Renal cortex interstitium (tissue), 11 donors: ENCODE measurements at regions not wholly inside any gene's neighbourhood (a gene's known extent, or its start where the extent isn't known, plus 50 kb on each side); places are given as distances from the start of the nearest gene placed in this dataset.

Source experiments
- DNase-seq, 11 donors: peaks; one replicate each; pipeline ENCODE4 v3.0.0-alpha.2; 2013; ENCODE audit warnings: low read depth in 9 of 11, low spot score in 4 of 11; ENCODE audit errors: extremely low read depth in 1 of 11

DNA sequence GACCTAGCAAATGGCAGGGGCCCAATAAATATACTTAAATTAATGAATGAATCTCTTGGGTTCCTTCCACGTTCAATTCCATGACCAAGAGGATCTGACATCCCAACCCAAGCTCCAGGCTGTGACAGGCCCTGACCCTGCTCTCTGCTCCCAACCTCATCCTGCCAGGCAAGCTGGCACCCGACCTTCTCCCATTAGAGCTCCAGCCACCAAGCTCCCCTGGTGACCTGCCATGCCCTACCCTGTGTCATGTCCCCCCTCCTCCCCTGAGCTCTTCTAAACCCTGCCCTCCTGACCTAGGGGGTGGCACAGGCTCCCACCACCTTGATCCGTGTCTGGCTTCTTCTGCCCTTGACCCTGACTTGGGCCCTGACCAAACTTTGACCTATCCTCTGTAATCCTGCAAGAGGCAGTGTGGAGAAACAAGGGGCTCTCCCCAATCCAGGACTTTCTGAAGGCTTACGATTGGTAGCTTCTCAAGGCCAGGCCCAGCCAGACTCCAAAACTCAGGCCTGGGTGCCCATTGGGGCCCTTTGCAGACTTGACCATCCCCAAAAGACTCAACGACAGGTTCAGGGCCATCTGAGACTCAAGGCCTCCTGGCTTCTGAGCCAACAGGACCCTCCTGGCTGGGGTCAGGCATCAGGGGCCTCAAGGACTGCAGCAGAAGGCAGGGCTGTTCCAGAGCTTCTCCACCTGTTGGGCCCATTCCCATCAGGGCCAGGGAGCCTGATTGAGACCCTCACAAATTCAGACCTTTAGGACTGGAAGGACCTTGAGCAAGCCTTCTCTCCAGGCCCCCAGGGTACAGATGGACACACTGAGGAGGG is 249.0 kb downstream of the PTPRU start:
- no peak for DNase-seq

DNA sequence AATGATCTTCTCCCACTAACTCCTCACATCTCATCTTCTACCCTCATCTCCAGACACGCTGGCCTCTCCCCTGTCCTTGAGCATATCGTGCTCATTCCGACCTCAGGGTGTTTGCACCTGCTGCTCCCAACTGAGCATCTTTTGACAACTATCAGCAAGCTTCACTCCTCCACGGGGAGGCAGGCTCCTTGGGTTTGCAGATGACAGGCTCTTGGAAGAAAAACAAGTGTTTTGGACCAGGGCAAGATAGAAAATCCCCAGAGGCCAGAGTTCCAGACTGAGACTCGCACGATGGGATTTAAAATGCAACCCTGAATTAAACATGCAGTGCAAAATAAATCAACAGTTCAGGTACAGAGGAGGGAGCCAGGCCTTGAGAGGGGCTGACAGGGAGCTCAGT is 246.7 kb downstream of the PTPRU start:
- DNase-seq, result no peak

DNA sequence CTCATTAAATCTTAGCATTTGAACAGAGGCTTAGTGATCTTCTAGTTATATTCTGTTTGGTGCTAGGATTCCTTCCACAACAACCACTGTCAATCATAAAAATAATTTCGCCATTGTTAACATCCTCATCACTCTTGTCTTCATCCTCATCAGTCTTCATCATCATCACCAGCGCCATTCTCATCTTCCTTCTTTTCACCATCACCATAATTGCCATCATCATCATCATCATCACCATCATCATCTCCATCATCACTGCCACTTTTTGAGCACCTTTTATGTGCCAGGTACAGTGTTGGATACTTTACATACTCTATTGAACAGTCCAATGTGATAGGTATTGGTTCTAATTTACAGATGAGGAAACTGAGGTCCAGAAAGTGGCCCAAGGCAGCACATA is 245.7 kb downstream of the PTPRU start:
- no peak for DNase-seq

DNA sequence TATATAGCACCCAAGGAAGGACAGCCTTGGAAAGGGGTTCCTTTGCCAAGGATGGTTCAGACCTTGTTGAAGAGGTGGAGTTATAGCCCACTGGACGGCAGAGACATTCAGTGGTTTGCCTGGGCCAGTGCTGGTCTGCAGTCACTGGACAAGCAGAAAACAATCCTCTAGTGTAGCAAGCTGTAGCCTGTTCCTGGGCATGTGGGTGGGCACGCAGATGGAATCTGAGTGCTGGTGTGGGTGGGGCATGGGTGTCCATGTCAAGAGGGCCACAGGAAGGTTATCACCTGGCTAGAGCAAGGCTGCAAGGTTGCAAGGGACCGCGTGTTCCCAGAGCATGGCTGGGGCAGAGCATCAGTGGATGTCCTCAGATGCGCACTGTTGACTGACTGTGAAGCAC is 244.7 kb downstream of the PTPRU start:
- DNase-seq, result no peak

DNA sequence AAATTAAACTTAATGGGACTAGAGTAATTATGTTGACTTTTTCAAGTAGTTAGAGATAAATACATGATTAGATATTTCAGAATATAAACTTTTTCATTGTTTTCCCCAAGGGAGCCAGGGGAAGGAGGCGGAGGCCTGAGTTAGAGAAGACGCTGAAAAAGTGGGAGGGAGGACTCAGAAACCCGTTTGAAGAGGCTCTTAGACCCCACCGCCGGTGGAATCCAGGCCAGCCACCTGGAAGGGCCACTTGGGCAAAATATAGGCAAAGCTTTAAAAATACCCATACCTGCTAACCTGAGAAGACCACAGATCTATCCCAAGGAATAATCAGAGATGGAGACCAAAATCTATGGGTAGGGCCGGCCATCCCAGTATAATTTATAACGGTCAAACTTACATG is 242.6 kb downstream of the PTPRU start:
- no peak for DNase-seq

DNA sequence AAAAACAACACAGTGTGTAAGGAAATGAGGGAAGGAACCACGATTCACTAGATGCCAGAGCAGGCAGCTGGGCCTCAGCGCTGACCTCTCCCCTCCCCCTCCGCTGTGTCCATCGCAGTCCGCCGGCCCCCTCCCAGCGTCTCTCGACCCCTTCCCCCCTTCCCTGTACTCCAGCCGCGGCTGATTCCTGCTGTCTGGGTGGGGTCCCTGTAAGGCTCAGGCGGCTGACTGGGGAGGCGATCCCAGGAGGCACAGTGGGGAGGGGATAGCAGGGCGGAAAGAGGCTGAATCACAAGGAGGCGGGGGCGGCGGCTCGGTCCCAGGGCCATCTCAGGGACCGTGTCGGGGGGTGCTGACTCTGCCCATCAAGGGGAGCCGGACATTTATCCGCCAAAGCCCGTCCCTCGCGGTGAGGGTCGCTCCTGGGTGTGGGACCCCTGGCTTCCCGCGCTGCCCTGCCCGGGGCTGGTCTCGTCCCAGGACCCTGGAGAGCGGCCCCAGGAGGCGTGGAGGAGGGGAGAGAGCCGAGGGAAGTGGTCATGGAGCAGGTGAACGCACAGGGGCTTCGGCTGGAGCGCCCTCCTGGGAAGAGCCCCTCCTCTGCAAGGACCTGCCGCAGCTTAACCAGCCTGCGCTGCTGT is 241.9 kb downstream of the PTPRU start:
- peak in 4 of 11 donors; percentile 4 to 17 (median 10) for DNase-seq

DNA sequence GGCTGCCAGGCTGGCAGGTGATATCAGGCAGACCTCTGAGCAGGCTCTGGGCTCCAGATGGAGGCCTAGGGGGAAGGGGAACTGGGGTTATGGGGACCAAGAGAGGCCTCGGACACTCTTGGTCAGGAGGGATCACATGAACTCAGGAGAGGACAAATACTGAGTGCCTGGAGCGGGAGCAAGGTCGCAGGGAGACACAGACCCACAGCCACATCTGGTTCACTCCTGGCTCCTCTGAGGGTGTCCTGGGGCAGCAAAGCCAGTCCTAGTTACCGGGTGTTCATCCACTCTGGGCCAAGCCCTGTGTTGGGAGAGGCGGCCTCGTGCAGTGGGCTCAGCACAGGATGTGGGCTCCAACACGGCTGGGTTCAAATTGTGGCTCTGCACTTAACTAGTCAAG is 239.0 kb downstream of the PTPRU start:
- DNase-seq, result no peak

DNA sequence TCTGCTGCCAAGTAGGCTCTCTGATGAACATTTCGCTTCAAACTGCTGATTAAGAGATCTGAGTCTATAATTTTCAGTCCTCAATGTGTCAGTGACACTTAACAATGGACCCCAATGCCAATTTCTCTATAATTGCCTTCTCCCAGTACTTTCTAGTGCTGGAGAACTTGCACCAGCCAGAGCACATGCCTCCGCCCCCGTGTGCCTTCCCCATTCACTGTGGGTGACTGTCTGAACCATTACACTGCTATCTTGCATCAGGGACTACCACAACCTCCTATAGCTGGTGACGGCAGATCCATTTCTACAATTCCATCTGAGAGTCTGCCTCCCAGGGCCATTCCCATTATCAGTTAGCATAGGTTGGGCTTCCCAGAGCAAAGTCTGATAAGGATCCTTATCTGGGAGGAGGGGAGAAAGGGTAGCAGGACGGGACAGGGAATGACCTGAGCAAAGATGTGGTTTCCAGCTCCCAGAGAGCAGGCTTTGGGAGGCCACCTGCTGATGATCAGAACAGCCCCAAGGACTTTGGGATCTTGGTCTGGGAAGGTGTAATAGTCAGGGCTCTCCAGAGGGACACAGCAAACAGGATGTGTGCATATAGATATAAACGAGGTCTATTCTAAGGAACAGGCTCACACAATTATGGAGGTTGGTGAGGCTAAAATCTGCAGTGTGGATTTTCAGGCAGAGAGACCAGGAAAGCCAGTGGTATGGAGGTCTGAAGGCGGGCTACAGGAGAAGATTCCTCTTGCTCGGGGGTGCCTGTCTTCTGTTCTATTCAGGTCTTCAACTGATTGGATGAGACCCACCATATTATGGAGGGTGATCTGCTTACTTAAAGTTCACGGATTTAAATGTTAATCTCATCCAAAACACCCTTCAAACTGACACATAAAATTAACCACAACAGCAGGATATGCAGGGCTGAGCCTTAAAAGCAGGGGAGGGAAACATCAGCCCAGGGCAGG is 238.2 kb downstream of the PTPRU start:
- no peak for DNase-seq

DNA sequence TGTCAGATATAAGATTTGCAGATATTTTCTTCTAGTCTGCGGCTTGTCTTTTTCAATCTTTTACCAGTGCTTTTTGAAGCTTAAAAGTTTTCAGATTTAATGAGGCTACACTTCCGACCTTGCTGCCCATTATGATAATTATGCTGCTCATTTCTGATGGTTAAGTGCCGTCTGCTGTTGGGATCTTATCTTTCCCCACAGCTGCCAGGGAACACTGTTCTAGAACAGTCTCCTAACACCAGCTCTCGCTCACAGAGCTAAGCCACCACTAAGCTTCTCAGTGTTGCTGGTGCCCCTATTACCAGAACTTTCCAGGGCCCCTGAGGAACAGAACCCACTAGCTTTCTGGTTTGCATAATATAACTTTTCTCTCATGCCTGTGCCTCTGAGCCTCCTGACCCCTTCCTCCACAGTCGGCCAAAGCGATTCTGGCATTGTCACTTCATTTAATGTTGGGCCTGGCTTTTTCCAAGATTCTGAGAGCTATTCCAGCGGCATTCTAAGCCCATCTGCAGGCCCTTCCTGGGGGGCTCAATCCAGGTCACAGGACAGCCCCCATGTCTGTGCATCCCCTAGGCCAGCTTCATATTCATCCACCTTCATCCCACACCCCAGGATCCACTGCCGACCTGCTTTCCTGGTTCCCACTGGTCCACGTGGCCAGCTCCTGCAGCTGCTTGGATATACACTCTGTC is 237.0 kb downstream of the PTPRU start:
- DNase-seq, result no peak

DNA sequence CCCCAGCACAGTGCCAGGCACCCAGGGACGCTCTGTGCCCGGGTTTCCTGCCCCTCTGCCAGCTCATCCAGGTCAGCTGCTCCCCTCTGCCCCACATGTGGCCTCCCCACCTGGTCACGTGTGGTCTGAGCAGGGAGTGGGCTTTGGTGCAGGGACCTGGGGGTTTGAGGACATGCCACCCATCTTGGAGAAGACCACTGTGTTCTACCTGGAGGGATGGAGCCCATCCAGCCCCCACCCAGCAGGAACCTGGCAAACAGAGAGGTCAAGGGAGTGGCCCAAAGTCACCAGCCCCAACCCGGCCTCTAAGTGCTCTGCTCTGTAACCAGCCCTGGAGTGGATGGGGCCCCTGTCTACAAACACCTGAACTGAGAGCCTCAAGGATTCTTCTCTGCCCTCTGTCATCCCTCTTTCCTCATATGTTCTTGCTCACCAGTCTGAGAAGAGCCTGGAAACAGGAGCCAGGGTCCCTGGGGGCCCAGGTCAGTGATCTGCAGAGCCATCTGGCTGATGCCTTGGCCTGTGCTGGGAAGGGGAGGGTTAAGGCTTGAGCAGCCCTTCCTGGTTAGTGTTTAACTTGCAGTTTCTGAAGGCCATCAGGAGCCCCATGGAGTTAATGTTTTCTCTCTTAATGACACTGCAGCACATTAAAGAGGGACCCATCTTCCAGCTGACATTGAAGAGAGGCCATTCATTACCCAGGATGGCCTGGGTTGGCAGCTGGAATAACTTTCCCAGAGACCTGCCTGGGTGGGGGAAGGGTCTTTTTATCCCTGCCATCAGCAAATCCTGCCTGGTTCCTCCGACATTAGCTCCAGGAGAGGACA is 235.4 kb downstream of the PTPRU start:
- peak in 7 of 11 donors; percentile 20 to 61 (median 24) for DNase-seq

DNA sequence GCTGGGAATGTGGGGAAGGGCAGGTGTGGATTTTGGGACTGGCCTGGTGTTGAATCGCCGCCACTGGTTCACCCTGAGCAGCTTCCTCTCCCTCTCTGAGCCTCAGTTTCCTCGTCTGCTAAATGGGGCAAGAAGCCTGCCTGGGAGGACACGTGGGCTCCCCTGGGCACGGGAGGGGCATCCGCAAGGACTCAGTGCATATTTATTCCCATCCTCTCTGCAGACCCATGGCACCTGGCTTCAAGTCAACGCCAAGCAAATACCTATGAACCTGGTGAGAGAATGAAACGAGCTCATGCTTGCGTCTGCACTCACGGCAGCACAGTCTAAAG is 234.4 kb downstream of the PTPRU start:
- no peak for DNase-seq

DNA sequence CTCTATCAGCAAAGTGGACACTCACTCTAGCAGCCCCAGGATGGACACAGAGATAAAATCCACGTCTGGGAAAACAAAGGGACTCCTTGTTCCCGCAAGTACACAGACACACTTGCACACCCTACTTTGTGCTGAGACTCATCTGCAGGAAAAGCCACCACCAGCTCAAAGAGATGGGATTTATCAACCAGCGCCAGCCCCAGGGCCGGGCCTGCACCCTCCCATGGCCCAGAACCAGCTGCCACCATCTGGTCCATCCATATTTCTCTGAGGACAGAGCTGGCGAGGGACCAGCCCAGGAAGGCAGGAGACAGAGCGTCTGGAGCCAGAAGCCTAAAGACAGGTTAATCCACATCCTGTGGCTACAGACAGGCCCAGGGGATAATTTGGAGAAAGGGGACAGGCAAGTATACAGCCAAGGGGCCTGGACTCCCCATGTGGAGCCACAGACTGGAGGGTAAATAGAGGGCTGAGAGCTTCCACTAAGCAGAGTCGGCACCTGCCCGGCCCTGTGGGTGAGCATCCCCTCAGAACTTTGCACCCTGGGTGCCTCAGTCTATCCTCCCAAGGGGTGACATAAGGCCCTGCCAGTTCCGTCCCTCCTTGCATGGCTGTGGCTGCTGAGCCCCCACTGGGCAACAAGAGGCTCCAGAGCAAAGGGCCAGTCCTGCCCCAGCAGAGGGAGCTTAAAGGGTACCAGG is 233.9 kb downstream of the PTPRU start:
- no peak for DNase-seq

DNA sequence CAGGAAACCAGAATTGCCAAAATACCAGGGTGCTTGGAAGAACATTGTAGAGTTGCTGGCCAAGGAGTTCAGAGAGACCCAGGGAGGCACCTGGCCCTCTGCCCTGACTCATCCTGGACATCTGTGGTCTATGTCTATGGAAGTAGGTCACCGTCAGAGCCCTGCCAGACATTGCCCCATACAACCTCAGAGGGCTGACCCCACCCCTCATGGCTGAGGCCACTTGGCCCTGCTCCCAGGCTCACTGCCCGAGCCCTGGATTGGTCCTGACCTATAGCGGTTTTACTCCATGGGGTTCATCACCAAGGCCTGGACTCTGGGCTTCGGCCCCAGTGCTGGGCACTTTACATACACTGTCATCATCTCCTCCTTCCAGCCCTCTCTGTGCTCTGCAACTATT is 233.1 kb downstream of the PTPRU start:
- DNase-seq, result no peak

DNA sequence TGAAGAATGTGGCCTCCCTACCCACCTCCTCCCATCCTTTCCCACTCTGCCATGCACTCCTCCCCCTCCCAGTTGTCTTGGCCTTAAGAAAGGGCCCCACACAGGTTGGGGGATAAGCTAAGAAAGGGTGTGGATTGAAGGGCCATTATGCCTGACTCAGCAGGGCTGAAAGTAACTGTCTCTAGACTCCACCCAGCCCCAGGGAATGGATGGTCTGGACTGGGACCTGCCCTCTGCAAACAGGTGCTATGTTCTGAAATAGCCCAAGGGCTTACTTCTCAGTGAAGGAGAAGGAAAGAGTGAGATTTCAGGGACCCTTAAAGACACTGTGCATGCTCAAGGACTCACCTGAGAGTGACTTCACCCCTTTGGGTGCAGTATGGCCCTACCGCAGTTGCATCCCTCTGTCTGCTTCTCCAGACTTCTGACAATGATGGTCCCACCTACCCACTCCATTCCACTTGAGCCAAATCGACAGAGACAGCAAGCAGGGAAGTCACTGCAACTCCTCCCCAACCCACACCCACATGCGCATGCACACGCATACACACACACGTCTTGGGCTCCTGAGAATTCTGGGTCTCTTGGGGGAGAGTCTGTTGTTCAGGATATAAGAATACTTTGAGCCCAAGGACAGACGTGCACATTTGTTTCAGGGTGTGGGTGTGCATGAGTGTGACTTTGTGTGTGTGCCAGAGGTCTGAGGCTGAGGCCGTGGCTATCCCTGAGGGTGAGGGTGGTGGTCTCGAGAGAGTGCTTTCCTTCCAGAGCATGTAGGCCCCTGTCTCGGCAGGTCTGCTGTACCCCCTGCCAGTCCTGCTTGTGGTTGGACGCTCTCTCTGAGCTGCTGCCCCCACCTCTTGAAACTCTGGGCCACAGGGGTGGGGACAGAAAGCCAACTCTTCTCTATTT is 231.9 kb downstream of the PTPRU start:
- DNase-seq, result no peak

DNA sequence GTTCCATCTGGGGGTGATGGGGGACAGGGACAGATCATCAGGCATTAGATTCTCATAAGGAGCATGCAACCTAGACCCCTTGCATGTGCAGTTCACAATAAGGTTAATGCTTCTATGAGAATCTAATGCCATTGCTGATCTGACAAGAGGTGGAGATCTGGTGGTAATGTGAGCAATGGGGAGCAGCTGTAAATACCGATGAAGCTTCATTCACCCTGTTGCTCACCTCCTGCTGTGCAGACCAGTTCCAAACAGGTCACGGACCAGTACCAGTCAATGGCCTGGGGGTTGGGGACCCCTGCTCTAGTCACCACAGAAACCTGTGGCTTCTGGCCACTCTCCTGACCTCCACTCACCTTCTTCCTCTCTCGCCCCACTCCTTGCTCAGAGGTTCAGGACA is 229.9 kb downstream of the PTPRU start:
- no peak for DNase-seq

DNA sequence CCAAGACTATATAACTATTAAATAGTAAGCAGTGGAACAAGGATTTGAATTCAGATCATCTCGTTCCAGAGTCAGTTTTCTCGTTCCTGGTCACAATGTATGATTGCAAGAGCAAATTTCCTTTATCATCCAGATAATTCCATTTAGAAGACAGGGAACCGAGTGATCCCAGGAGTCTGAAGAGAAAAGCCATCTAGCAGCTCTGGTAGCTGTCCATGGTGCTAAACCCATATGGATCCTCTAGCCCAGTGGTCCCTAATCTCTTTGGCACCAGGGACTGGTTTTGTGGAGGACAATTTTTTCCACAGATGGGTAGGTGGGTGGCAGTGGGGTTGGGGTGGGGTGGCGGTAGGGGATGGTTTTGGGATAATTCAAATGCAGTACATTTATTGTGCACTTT is 229.4 kb downstream of the PTPRU start:
- DNase-seq, result peak in 1 of 11 donors; percentile 9

DNA sequence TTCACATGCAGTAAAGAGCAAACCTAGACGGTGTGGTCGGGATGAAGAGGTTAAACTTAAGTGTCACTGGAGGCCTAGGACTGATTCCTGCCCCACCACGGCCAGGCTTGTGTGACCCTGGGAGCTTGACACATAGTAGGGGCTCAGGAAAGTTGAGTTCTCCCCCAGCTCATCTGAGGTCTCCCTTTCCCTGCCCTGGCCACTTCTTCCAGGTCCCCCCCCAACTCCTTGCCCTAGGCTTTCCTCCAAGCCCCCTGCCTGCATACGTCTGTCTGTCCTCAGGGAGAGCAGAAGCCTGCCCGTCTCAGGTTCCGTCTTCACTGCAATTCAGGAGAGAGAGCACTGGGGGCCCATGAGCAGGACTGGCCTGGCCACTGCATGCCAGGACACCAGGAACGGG is 225.8 kb downstream of the PTPRU start:
- DNase-seq, result no peak
